ENCODE measurements at regions not wholly inside any gene's neighbourhood (a gene's known extent, or its start where the extent isn't known, plus 50 kb on each side); places are given as distances from the start of the nearest gene placed in this dataset.

DNA sequence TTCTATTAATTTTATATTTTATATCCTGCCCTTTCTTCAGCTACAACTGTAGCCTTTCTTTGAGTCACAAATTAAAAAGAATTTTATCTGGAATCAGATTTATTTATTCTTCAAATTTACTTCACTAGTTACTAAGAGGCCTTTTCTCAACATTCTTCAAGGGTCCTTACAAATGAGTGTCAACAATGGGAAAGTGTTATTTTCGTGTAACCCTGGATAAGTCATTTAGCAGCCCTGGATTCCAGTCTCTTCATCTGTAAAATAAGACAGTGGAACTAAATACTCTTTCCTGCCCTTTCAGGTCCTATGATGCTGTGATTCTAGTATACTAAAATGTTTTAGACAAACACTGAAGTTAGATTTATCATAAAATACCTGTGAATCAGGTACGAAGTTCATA lies 397.0 kb downstream of the KLF12 start:
- no peak for DNase-seq

- DNase-seq = no peak
Observed at GRCh38 chr13:73733706-73734105, 400.5 kb downstream of the KLF12 start.

DNA sequence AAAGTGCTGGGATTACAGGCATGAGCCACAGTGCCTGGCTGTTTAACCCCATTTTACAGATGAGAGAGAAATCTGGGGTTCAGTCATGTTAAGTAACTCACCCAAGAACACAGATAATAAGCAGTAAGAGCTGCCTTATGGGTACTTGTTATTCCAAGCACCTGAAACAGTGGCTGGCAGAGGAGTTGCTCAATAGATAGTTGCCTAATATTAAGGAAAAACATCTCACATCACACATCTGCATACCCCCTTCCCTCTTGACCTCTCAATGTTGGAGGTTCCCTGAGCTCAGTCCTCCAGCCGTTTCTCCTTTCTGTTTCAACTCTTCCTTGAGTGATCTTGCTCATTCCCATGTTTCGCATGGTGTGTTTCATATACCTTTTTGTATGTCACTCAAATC lies 401.9 kb downstream of the KLF12 start:
- no peak for DNase-seq

DNA sequence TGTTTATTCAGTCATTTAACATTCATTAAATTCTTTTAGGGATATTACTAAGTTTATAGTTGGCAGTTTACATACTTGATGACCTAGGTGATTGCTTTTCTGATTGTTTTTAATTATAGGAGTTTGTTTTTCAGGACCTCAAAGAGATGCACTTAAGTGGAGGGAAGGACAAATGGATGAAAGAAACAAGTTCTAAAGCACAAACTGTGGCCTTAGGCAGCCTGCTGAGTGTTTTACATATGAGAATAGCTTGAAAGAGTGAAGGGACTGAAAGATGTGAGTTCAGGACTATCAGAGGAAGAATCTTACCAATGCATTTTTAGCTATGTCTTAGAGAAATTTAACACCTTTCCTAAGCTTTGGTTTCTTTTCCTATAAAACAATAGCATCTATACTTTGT lies 402.6 kb downstream of the KLF12 start:
- no peak for DNase-seq

- no peak for DNase-seq
Observed at GRCh38 chr13:73730014-73730413, 404.2 kb downstream of the KLF12 start.

DNA sequence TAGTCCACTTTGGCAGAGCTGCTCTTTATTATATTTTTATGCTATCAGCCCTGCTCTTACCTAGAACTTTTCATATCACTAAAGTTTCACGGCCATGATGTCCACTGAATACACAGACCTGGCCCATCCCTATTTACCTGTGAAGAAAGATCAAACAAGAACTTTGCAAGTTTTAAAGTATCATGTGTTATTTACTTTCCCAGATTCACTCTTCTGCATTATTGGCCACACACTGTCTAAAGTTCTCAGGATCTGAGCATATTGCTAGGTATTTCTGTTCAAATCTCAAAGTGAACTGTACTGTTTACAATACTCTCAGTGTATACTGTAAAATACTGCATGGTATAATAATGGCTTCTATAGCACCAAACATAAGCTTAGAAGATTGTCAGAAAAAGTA lies 405.2 kb downstream of the KLF12 start:
- DNase-seq = no peak

- peak; percentile 21 for DNase-seq
Observed at GRCh38 chr13:73722120-73722519, 412.1 kb downstream of the KLF12 start.

GRCh38 chr13:73721571-73721970 lies 412.6 kb downstream of the KLF12 start:
- no peak for DNase-seq

DNA sequence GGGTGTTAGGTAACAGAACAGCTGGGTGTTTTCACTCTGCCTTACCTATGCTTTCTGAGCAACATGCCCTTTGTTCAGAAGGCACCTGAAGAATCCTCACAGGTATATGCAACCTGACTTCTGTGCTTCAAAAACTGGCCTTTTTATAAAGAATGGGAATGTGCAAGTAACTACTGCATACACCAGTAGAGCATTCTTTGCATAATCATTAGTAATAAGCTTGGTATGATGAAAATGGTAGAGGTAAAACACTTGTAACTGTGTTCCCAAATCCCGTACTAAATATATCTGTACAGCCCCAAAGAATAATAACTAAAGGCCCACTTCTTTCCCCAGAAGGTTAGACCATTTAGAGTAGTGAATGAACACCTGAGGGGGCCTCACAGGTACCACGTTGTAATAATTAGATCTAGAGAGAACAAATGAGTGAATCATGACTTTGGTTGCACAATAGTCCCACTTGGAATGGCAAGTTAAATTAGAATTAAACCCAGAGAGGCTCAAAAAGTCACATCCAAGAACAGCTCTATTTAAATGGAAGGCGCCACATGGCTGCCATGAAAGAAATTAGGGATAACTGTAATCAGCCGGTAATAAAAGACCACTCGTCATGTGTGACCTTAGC lies 413.9 kb downstream of the KLF12 start:
- no peak for DNase-seq

DNA sequence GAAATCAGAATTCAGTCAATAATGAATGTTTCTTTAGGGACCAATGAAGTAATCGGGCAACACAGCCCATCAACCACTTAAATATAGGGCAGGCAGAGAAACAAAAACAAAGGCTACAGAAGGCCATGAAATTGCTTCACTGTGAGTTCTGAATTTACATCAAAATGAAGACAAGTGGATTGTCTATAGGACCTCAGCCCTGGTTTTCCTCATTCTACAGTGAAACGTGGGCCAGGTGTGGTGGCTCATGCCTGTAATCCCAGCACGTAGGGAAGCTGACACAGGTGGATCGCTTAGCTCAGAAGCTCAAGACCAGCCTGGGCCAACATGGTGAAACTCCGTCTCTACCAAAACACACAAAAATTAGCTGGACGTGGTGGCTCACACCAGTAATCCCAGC lies 416.0 kb downstream of the KLF12 start:
- DNase-seq = no peak

- DNase-seq = peak; percentile 42
Observed at GRCh38 chr13:73717632-73718031, 416.6 kb downstream of the KLF12 start.

DNA sequence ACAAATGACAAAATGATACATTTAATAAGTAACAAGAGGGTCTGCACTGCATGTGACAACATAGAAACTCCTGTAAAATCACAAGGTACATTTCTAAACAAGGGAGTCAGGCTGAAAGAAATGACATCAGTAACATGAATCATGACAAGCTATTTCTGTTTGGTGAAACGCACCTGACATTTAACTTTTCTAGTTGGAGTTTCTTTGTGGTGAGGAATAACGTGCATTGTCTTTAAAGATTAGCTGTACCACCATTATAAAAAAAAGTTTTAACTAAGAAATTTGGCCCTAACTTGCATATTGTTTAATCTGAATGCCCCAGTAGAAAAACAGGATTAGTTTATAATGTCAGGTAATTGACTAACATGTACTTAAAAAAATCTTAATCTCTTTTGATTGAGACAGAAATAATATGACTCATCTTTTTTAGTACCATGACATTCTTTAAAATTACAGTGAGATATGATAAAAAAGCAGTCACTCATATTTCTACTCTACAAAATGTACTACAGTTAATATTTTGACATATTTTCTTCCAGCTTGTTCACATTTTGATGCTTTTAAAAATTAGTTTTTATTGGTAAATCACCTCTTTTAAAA lies 418.2 kb downstream of the KLF12 start:
- DNase-seq = no peak

DNA sequence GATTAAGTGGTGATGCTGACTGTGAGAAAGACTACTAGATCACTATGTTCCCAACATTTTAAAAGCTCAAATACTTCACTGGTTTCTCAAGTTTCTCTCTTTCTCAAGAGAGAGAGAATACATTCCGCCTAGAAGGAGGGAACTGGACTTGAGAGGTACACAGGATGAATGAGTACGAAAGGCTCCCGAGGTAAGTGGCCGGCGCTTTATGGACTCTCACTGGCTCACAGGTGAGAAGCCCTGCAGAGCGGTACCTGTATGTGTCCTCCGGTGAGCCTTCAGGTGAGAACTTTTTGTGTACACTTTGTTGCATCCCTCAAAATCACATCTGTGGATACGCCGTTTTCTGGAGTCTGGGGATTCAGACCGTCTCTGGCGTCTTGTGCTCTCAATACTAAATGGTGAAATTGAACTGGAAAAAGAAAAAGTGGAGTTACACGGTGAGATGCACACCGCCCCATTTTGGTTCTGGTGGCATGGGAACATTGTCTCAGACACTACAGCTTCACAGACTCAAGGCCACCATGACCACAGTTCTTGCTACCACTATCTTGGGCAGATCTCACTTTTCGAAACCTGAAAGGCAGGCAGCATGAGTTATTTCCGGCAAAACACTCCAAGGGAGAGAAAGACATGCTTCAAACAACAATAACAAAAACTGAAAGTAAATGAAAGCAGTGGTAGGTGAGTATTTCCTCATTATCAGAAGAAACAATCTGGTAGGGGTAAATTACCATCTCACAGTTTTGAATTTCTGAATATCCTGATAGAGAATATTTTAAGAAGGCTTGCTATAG lies 418.9 kb downstream of the KLF12 start:
- DNase-seq = peak; percentile 68

GRCh38 chr13:73714522-73714921 lies 419.7 kb downstream of the KLF12 start:
- DNase-seq = peak; percentile 16

DNA sequence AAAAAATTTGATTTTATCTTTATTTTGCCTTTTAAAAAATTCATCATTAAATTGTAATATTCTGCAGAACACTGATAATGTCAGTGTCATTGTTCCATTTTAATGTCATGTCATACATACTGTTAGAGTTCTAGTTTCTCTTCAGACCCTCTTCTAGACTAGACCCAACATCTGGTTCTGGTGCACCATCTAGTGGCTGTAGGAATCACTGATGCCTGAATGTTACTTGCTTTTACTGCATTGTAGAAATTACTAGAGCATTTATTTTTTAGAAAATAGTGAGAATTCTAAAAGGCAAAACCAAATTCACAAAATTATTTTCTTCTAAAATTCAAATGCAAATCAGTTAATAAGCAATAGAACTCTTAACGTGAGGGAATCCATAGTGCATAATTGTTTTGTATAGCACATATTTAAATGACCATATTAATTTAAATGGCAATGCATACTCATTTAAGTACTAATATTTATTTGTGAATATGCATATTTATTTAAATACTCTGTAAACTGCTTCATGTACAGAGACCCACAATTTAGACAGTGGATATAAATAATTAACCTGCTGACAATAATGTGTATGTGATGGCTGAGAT lies 425.7 kb downstream of the KLF12 start:
- DNase-seq = peak; percentile 67

GRCh38 chr13:73704587-73704986 lies 429.6 kb downstream of the KLF12 start:
- DNase-seq = no peak

- DNase-seq = no peak
Observed at GRCh38 chr13:73703606-73704005, 430.6 kb downstream of the KLF12 start.

- DNase-seq = peak; percentile 57
Observed at GRCh38 chr13:73702419-73703071, 431.7 kb downstream of the KLF12 start.

GRCh38 chr13:73701160-73701559 lies 433.0 kb downstream of the KLF12 start:
- no peak for DNase-seq

GRCh38 chr13:73698859-73699258 lies 435.3 kb downstream of the KLF12 start:
- no peak for DNase-seq

GRCh38 chr13:73697166-73697565 lies 437.0 kb downstream of the KLF12 start:
- no peak for DNase-seq

GRCh38 chr13:73696713-73697112 lies 437.5 kb downstream of the KLF12 start:
- DNase-seq = no peak

GRCh38 chr13:73696271-73696670 lies 437.9 kb downstream of the KLF12 start:
- DNase-seq = no peak
